Gastrocnemius medialis (tissue), 4 donors: ENCODE measurements at regions not wholly inside any gene's neighbourhood (a gene's known extent, or its start where the extent isn't known, plus 50 kb on each side); places are given as distances from the start of the nearest gene placed in this dataset.

Source experiments
- ATAC-seq, 2 donors: fragments of 150-250 bp; one replicate each; pipeline ENCODE4 v1.9.1; 2016
- DNase-seq, 2 donors: peaks; one replicate each; pipeline ENCODE4 v3.0.0-alpha.2; 2019
- H3K27ac ChIP-seq, 4 donors: fragments of 200-600 bp; sonication (generic); 1 replicate in 1 of 4; 2 replicates in 3 of 4; pipeline ENCODE4 v1.5.1; 2016 to 2018; ENCODE audit warnings: mild to moderate bottlenecking in 2 of 4, moderate library complexity in 1 of 4
- H3K27me3 ChIP-seq, 3 donors: fragments of 200-600 bp; sonication (generic) in 2 of 3; 1 replicate in 1 of 3; 2 replicates in 2 of 3; pipeline versions ENCODE4 v1.5.1 to v1.6.0; 2016 to 2019; ENCODE audit warnings: mild to moderate bottlenecking in 1 of 3, moderate library complexity in 1 of 3
- H3K36me3 ChIP-seq, 2 donors: fragments of 200-600 bp; sonication (generic) in 1 of 2; one replicate each; pipeline ENCODE4 v1.5.1; 2017 to 2018
- H3K4me1 ChIP-seq, 2 donors: fragments of 200-600 bp; sonication (generic) in 1 of 2; one replicate each; pipeline ENCODE4 v1.5.1; 2016 to 2017; ENCODE audit warnings: mild to moderate bottlenecking in 2 of 2
- H3K4me3 ChIP-seq, 4 donors: fragments of 200-600 bp; sonication (generic) in 3 of 4; 1 replicate in 1 of 4; 2 replicates in 3 of 4; pipeline ENCODE4 v1.5.1; 2016 to 2019; ENCODE audit warnings: mild to moderate bottlenecking in 2 of 4
- H3K9me3 ChIP-seq, 3 donors: fragments of 200-600 bp; sonication (generic) in 2 of 3; 1 replicate in 1 of 3; 2 replicates in 2 of 3; pipeline ENCODE4 v1.5.1; 2016 to 2019
- POLR2A ChIP-seq, 2 donors: fragments of 450-650 bp; IDR thresholded peaks; one replicate each; pipeline ENCODE4 v1.6.1; 2017; ENCODE audit warnings: antibody characterized with exemption in 2 of 2, mild to moderate bottlenecking in 2 of 2, moderate library complexity in 2 of 2
- in situ Hi-C, 4 donors: fragments of 200-750 bp; cut with MboI; loops; one replicate each; pipeline versions ENCODE4 v1.15.0 to v1.8.0; 2017; ENCODE audit warnings: low sequenced_read_pairs in 4 of 4
- intact Hi-C: fragments of 100-400 bp; cut with DNase I; formaldehyde crosslinking; loops from one replicate; pipeline ENCODE4 v1.15.1; 2023; ENCODE audit warnings: low total_unique reads
- TF ChIP-seq, protein P1 (sequence below), 5 experiments: fragments of 450-650 bp in 3 of 5; fragments of 200-600 bp in 2 of 5; sonication (generic) in 2 of 5; IDR thresholded peaks in 4 of 5; conservative IDR thresholded peaks in 1 of 5; 1 replicate in 4 of 5; 2 replicates in 1 of 5; pipeline ENCODE4 v1.5.1; 2016 to 2019; ENCODE audit warnings: antibody characterized with exemption in 5 of 5, mild to moderate bottlenecking in 3 of 5, moderate library complexity in 3 of 5

DNA sequence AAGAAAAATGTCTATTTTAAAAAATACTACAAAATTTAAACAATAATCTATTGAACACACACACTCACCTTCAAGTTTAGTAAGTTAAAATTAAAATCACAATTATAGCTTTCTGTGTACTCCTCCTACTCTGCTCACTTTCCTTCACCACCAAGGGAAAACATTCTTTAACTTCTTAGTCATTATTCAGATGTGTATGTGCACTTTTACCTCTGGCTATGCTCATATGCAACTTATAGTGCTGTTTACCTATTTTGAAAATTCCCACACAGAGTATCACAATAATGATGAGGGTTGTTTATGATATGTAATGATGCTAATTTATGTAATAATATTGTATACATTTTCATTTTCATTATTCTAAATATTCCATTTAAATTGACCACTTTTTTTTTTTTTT, 661.4 kb downstream of the MRPL39 start:
- H3K4me1 ChIP-seq = no peaks in the 10 kb centered on the region
- in situ Hi-C loops = no loop called here
- no peaks in the 10 kb centered on the region for H3K9me3 ChIP-seq
- DNase-seq (no peak), ATAC-seq (no peak)
- H3K4me3 ChIP-seq = no peak overlapping the region
- H3K36me3 ChIP-seq = no peaks in the 10 kb centered on the region
- TF ChIP-seq, protein P1, sequence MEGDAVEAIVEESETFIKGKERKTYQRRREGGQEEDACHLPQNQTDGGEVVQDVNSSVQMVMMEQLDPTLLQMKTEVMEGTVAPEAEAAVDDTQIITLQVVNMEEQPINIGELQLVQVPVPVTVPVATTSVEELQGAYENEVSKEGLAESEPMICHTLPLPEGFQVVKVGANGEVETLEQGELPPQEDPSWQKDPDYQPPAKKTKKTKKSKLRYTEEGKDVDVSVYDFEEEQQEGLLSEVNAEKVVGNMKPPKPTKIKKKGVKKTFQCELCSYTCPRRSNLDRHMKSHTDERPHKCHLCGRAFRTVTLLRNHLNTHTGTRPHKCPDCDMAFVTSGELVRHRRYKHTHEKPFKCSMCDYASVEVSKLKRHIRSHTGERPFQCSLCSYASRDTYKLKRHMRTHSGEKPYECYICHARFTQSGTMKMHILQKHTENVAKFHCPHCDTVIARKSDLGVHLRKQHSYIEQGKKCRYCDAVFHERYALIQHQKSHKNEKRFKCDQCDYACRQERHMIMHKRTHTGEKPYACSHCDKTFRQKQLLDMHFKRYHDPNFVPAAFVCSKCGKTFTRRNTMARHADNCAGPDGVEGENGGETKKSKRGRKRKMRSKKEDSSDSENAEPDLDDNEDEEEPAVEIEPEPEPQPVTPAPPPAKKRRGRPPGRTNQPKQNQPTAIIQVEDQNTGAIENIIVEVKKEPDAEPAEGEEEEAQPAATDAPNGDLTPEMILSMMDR (IDR thresholded peaks at IDR 0.05 in 4 of 5, conservative IDR thresholded peaks at IDR 0.05 in 1 of 5) = no peak
- no peak for TF ChIP-seq POLR2A (IDR thresholded peaks at IDR 0.05)
- H3K27ac ChIP-seq = no peak overlapping the region
- no peaks in the 10 kb centered on the region for H3K27me3 ChIP-seq
- intact Hi-C loops = no loop called here

DNA sequence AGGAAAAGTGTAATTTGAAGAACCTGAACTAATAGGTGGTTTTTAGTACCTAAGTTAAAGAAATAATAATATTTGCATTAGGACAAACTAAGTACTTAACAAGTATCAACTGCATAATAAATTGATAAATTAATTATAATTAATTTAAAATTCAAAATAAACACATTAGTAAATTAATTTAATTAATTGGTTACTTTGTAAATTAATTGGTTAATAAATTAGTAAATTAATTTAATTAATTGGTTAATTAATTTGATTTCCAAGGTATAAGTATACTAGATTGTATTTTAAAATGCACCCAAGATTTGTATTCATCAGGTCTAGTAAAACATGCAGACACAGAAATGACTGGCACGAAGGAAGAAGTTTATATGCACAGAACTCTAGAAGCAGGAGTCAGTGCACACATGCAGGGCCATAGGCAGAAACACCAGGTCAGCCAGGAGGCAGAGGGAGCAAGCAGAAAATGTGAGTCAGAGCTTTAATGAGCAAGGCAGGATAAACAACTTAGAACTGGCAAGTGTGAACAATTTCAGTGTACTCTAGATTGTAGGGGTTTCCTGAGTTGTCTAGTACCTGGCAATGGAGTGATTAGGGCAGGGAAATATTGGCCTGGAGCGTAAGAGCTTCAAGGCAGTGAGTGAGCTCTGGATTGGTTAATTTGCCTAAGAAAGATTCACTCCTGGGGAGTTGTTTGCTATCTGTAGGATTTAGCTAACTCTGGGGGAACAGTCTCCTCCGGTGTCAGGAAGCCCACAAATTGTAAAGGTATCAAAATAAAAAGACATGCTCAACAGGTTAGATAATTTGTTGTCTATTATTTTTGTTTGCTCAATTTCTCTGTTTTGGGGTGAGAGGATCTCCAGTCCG, 665.7 kb downstream of the MRPL39 start:
- H3K4me1 ChIP-seq = no peaks in the 10 kb centered on the region
- TF ChIP-seq POLR2A (IDR thresholded peaks at IDR 0.05) = no peak
- TF ChIP-seq, protein P1 (IDR thresholded peaks at IDR 0.05 in 4 of 5, conservative IDR thresholded peaks at IDR 0.05 in 1 of 5) = no peak
- H3K36me3 ChIP-seq = no peaks in the 10 kb centered on the region
- DNase-seq (no peak), ATAC-seq (no peak)
- no peak overlapping the region for H3K4me3 ChIP-seq
- intact Hi-C loops = no loop called here
- no peaks in the 10 kb centered on the region for H3K9me3 ChIP-seq
- H3K27me3 ChIP-seq = no peaks in the 10 kb centered on the region
- H3K27ac ChIP-seq = no peak overlapping the region
- in situ Hi-C loops = no loop called here

DNA sequence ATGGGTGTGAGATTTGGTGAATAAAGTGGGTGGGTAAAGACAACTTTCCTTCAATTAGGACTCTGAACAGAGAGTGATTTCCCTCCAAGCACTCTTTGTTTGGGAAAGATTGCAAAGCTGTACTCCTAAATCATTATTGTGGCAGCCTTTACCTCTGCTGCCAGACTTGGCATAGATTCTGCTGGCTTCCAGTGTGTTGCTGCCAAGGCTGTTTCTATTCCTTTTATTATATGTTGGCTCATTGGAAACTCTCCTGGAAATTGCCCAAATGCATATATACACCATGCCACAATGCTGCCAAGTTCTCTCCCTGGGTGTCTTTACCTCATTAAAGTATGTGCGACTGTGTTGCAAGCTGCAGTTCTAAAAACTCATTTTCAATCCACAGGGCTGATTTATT, 668.0 kb downstream of the MRPL39 start:
- Histone ChIP-seq H3K4me3 (no peak overlapping the region), H3K4me1 (no peaks in the 10 kb centered on the region), H3K27ac (no peak overlapping the region), H3K9me3 (no peaks in the 10 kb centered on the region), H3K36me3 (no peaks in the 10 kb centered on the region), H3K27me3 (no peaks in the 10 kb centered on the region)
- DNase-seq (no peak), ATAC-seq (no peak)
- intact Hi-C loops = no loop called here
- TF ChIP-seq POLR2A (IDR thresholded peaks at IDR 0.05) = no peak
- TF ChIP-seq, protein P1 (IDR thresholded peaks at IDR 0.05 in 4 of 5, conservative IDR thresholded peaks at IDR 0.05 in 1 of 5) = no peak
- in situ Hi-C loops = no loop called here

DNA sequence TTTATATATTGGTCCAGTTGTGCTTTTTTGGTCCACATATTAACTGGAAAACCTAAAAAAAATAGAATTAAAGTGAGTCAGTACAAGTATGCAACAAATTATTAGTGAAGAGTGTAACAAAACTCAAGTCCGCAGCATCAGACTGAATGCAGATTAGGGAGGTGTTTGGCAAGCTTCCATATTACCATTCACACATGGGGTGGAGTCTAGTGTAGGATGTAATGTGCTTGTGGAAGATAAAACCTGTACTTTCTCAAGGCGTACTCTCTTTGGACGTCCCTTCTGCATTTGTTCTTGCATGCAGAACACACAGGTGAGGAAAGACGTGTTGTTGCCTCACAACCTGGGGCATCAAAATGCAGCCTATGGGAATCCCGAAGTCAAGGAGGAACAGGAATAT, 668.7 kb downstream of the MRPL39 start:
- no peak for ATAC-seq
- no peak for TF ChIP-seq POLR2A (IDR thresholded peaks at IDR 0.05)
- TF ChIP-seq, protein P1 (IDR thresholded peaks at IDR 0.05 in 4 of 5, conservative IDR thresholded peaks at IDR 0.05 in 1 of 5) = no peak
- no peak overlapping the region for H3K4me3 ChIP-seq
- no peak overlapping the region for H3K27ac ChIP-seq
- intact Hi-C loops = no loop called here
- no peaks in the 10 kb centered on the region for H3K27me3 ChIP-seq
- no peaks in the 10 kb centered on the region for H3K4me1 ChIP-seq
- DNase-seq = no peak
- H3K9me3 ChIP-seq = no peaks in the 10 kb centered on the region
- in situ Hi-C loops = no loop called here
- H3K36me3 ChIP-seq = no peaks in the 10 kb centered on the region
